IMR-90 (cell line): ENCODE measurements at regions not wholly inside any gene's neighbourhood (a gene's known extent, or its start where the extent isn't known, plus 50 kb on each side); places are given as distances from the start of the nearest gene placed in this dataset.

Experiments
- ATAC-seq: fragments of 200-7000 bp; cut with Tn5 transposase; 2 replicates; pipeline ENCODE4 v1.9.1; 2020; ENCODE audit warnings: low read depth, mild to moderate bottlenecking, moderate library complexity
- BruUV-seq: library from RNA; stranded (reverse); fragments of 400-500 nt; replicated peaks from 2 replicates; lab custom pipeline; 2021; lab: Mats Ljungman, UMichigan
- CTCF ChIA-PET: fragments of 300-600 bp; formaldehyde crosslinking; extraction: SDS; loops from one replicate; lab custom pipeline; 2021; ENCODE audit warnings: antibody characterized with exemption; lab: Yijun Ruan, JAX
- POLR2A ChIA-PET: fragments of 300-600 bp; sonication (Branson Sonifier 250); formaldehyde crosslinking; loops from one replicate; lab custom pipeline; 2022; ENCODE audit warnings: antibody characterized with exemption; ENCODE audit not compliant: unreplicated experiment; lab: Charles Lee
- DNase-seq: peaks from one replicate; pipeline ENCODE4 v3.0.0; 2013
- H2AFZ ChIP-seq: replicated peaks from 2 replicates; pipeline ENCODE3; 2013; ENCODE audit warnings: low read length, mild to moderate bottlenecking; ENCODE audit not compliant: poor library complexity
- H2AK5ac ChIP-seq: 2 replicates; pipeline ENCODE4 v1.6.1; 2013; ENCODE audit warnings: low read depth, low read length, inconsistent platforms
- H2AK9ac ChIP-seq: replicated peaks from 2 replicates; pipeline ENCODE3; 2013; ENCODE audit warnings: mild to moderate bottlenecking, low read depth, low read length, moderate library complexity; ENCODE audit not compliant: poor library complexity
- H2BK120ac ChIP-seq: 2 replicates; pipeline ENCODE4 v1.6.1; 2013; ENCODE audit warnings: low read depth, low read length, inconsistent platforms
- H2BK15ac ChIP-seq: 3 replicates; pipeline ENCODE4 v1.6.1; 2013; ENCODE audit warnings: low read depth, low read length, inconsistent platforms
- H2BK20ac ChIP-seq: 2 replicates; pipeline ENCODE4 v1.6.1; 2013; ENCODE audit warnings: low read depth, mild to moderate bottlenecking, inconsistent platforms, low read length, moderate library complexity
- H2BK5ac ChIP-seq: 2 replicates; pipeline ENCODE4 v1.6.1; 2013; ENCODE audit warnings: mild to moderate bottlenecking, low read depth, low read length, inconsistent platforms; ENCODE audit not compliant: poor library complexity, severe bottlenecking
- H3K14ac ChIP-seq: replicated peaks from 2 replicates; pipeline ENCODE4 v1.6.1; 2013; ENCODE audit warnings: low read depth, low read length, inconsistent platforms
- H3K18ac ChIP-seq: 2 replicates; pipeline ENCODE4 v1.6.1; 2013; ENCODE audit warnings: low read depth, low read length, control low read depth
- H3K23ac ChIP-seq: 2 replicates; pipeline ENCODE4 v1.6.1; 2013; ENCODE audit warnings: low read depth, low read length, inconsistent platforms
- H3K27ac ChIP-seq: 2 replicates; pipeline ENCODE4 v1.5.1; 2013; ENCODE audit warnings: mild to moderate bottlenecking, control low read depth, low read length; ENCODE audit not compliant: insufficient read depth
- H3K27me3 ChIP-seq: 2 replicates; pipeline ENCODE4 v1.6.1; 2013; ENCODE audit warnings: low read length; ENCODE audit not compliant: control insufficient read depth, insufficient read depth
- H3K36me3 ChIP-seq: 2 replicates; pipeline ENCODE4 v1.6.1; 2013; ENCODE audit warnings: low read length, mixed read lengths; ENCODE audit not compliant: control insufficient read depth, insufficient read depth
- H3K4ac ChIP-seq: 2 replicates; pipeline ENCODE4 v1.6.1; 2013; ENCODE audit warnings: low read depth, low read length, inconsistent platforms
- H3K4me1 ChIP-seq: 2 replicates; pipeline ENCODE4 v1.6.1; 2013; ENCODE audit warnings: low read length, mixed read lengths; ENCODE audit not compliant: control insufficient read depth, insufficient read depth
- H3K4me2 ChIP-seq: 2 replicates; pipeline ENCODE4 v1.6.1; 2013; ENCODE audit warnings: low read depth, mild to moderate bottlenecking, control low read depth, low read length, moderate library complexity
- H3K4me3 ChIP-seq: 2 replicates; pipeline ENCODE4 v1.5.1; 2013; ENCODE audit warnings: low read depth, mild to moderate bottlenecking, control low read depth, low read length, moderate library complexity; ENCODE audit not compliant: insufficient read depth
- H3K56ac ChIP-seq: 2 replicates; pipeline ENCODE4 v1.6.1; 2013; ENCODE audit warnings: low read length, inconsistent platforms; ENCODE audit not compliant: insufficient read depth; ENCODE audit errors: extremely low read depth
- H3K79me1 ChIP-seq, 2 experiments: 2 replicates each; pipeline ENCODE4 v1.6.1; 2013; ENCODE audit warnings: low read length in 2 of 2, inconsistent platforms in 1 of 2, low read depth in 1 of 2
- H3K9ac ChIP-seq: 2 replicates; pipeline ENCODE4 v1.6.1; 2013; ENCODE audit warnings: low read depth, low read length, control low read depth
- H3K9me1 ChIP-seq: 2 replicates; pipeline ENCODE4 v1.6.1; 2013; ENCODE audit warnings: low read length, inconsistent platforms; ENCODE audit not compliant: insufficient read depth
- H3K9me3 ChIP-seq: 2 replicates; pipeline ENCODE4 v1.6.1; 2013; ENCODE audit warnings: low read length; ENCODE audit not compliant: control insufficient read depth, insufficient read depth
- H4K20me1 ChIP-seq: 2 replicates; pipeline ENCODE4 v1.6.1; 2013; ENCODE audit warnings: low read length, inconsistent platforms; ENCODE audit not compliant: insufficient read depth
- H4K5ac ChIP-seq: 2 replicates; pipeline ENCODE4 v1.6.1; 2013; ENCODE audit warnings: mild to moderate bottlenecking, low read depth, low read length, control low read depth
- H4K8ac ChIP-seq, 2 experiments: 2 replicates each; pipeline ENCODE4 v1.6.1; 2013; ENCODE audit warnings: low read depth in 2 of 2, low read length in 2 of 2, control low read depth in 1 of 2, inconsistent platforms in 1 of 2
- H4K91ac ChIP-seq: 2 replicates; pipeline ENCODE4 v1.6.1; 2013; ENCODE audit warnings: low read depth, low read length, inconsistent platforms; ENCODE audit not compliant: insufficient read depth
- MAFK ChIP-seq: IDR thresholded peaks from 2 replicates; pipeline ENCODE4 v1.6.1; 2012; ENCODE audit warnings: low read depth, low read length, improper control_type of control experiment
- SMC3 ChIP-seq: fragments of 150-350 bp; IDR thresholded peaks from 2 replicates; pipeline ENCODE4 v1.6.1; 2016; ENCODE audit warnings: low read depth, mild to moderate bottlenecking, antibody characterized with exemption, low read length, moderate library complexity
- WGBS, 2 experiments: methylation state at CpG; one replicate each; pipeline versions ENCODE4 v1.1.5 to v1.1.7; 2013; ENCODE audit warnings: missing lambda C conversion rate in 2 of 2; ENCODE audit not compliant: insufficient read length in 1 of 2; ENCODE audit errors: extremely low coverage in 2 of 2; 5-methylcytosine and 5-hydroxymethylcytosine counted together
- dilution Hi-C: fragments of 300-500 bp; cut with HindIII; formaldehyde crosslinking; loops from one replicate; pipeline ENCODE4 v1.14.3; 2018; ENCODE audit warnings: low sequenced_read_pairs; ENCODE audit not compliant: unreplicated experiment
- in situ Hi-C: fragments of 300-500 bp; cut with MboI; formaldehyde crosslinking; loops from 3 replicates; pipeline ENCODE4 v1.14.3; 2019; ENCODE audit warnings: low sequenced_read_pairs, inconsistent platforms, mixed read lengths
- intact Hi-C: fragments of 100-400 bp; cut with micrococcal nuclease; formaldehyde crosslinking; loops from 2 replicates; pipeline ENCODE4 v1.10.0; 2022

DNA sequence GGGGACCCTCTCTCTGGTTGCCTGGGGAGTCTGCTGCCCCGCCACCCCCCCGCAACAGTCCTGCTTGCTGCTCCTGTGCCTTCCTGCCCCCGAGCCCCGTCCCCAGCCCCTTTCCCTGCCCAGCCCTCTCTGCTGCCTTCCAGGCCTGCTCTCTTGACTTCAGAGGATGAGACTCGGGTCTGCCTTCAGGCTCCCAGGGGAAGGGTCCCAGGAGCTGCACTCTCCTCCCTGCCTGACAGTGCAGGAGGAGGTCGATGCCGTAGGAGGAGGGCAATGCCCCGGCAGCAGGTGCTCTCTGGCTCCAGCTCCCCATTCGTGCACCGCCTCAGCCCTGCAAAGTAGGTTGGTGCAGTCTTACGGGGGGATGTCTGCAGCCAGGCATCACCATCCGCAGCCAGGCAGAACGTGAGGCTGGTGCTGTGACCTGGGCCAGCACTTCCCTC lies 185.1 kb upstream of the C14orf180 start:
- no peaks in the 10 kb centered on the region for H4K20me1 ChIP-seq
- H2BK120ac ChIP-seq = no peak overlapping the region
- dilution Hi-C loops (no loop called here), intact Hi-C loops (no loop called here), in situ Hi-C loops (no loop called here)
- H3K9ac ChIP-seq = no peak overlapping the region
- H4K5ac ChIP-seq = no peak overlapping the region
- H4K91ac ChIP-seq = no peak overlapping the region
- H4K8ac ChIP-seq = no peak overlapping the region
- H2AK9ac ChIP-seq = no peak overlapping the region
- H3K9me1 ChIP-seq = no peaks in the 10 kb centered on the region
- H3K4ac ChIP-seq = no peak overlapping the region
- no peak overlapping the region for H3K23ac ChIP-seq
- H3K9me3 ChIP-seq = peaks cover 50% of the 10 kb centered on the region
- no peak overlapping the region for H3K27ac ChIP-seq
- no peak for ATAC-seq
- no peak overlapping the region for H2AK5ac ChIP-seq
- TF ChIP-seq MAFK (no peak), SMC3 (no peak)
- WGBS, 2 experiments = 23% methylated on average over 3 of the region's 13 CpGs; no CpG with 5 or more reads in 1 of the 2 experiments
- no peak overlapping the region for H3K14ac ChIP-seq
- no peaks in the 10 kb centered on the region for H3K4me1 ChIP-seq
- POLR2A ChIA-PET = no interaction called here
- H3K4me2 ChIP-seq = no peak overlapping the region
- H3K79me1 ChIP-seq = no peaks in the 10 kb centered on the region
- no peak overlapping the region for H2BK20ac ChIP-seq
- H2AFZ ChIP-seq = no peak overlapping the region
- H3K18ac ChIP-seq = no peak overlapping the region
- CTCF ChIA-PET = no interaction called here
- no peak overlapping the region for H3K4me3 ChIP-seq
- no peak overlapping the region for H3K56ac ChIP-seq
- no peak for DNase-seq
- BruUV-seq = no TSS peak
- no peaks in the 10 kb centered on the region for H3K27me3 ChIP-seq
- no peaks in the 10 kb centered on the region for H3K36me3 ChIP-seq
- no peak overlapping the region for H2BK5ac ChIP-seq
- no peak overlapping the region for H2BK15ac ChIP-seq
